ENCODE measurements at regions not wholly inside any gene's neighbourhood (a gene's known extent, or its start where the extent isn't known, plus 50 kb on each side); places are given as distances from the start of the nearest gene placed in this dataset.

DNA sequence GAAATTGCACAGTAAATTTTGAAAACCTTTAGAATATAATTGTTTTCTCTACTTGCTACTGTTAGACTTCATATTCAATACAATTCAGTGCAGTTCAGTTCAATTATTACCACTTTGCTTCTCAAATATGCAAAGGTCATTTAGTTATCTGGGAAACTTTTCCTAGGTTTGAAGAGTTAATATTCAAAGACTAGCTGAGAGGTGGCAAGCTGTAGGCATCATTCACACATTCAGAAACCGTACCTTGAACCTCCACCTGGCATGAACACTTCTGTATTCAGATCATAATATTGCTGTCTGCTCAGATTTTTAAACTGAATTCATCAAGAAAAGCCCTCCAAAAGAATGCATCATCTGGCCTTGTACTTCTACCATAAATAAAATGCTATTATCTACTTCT is 162.1 kb upstream of the PCSK5 start:
- TF ChIP-seq, protein P1, sequence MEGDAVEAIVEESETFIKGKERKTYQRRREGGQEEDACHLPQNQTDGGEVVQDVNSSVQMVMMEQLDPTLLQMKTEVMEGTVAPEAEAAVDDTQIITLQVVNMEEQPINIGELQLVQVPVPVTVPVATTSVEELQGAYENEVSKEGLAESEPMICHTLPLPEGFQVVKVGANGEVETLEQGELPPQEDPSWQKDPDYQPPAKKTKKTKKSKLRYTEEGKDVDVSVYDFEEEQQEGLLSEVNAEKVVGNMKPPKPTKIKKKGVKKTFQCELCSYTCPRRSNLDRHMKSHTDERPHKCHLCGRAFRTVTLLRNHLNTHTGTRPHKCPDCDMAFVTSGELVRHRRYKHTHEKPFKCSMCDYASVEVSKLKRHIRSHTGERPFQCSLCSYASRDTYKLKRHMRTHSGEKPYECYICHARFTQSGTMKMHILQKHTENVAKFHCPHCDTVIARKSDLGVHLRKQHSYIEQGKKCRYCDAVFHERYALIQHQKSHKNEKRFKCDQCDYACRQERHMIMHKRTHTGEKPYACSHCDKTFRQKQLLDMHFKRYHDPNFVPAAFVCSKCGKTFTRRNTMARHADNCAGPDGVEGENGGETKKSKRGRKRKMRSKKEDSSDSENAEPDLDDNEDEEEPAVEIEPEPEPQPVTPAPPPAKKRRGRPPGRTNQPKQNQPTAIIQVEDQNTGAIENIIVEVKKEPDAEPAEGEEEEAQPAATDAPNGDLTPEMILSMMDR (IDR thresholded peaks at IDR 0.05) = no peak
- Mint-ChIP-seq H3K4me1 (no peaks in the 10 kb centered on the region), H3K4me3 (no peak overlapping the region), H3K36me3 (ENCODE audit: low read depth) (no peaks in the 10 kb centered on the region), H3K9me3 (peaks cover 3% of the 10 kb centered on the region), H3K27me3 (ENCODE audit: low read depth, poor library complexity) (peaks cover 5% of the 10 kb centered on the region), H3K27ac (no peak overlapping the region)
- DNase-seq = no peak

- DNase-seq = no peak
- TF ChIP-seq, protein P1 (IDR thresholded peaks at IDR 0.05) = no peak
- Mint-ChIP-seq H3K36me3 (ENCODE audit: low read depth) (no peaks in the 10 kb centered on the region), H3K27ac (no peak overlapping the region), H3K27me3 (ENCODE audit: low read depth, poor library complexity) (peaks cover 1% of the 10 kb centered on the region), H3K9me3 (no peaks in the 10 kb centered on the region), H3K4me3 (no peak overlapping the region), H3K4me1 (peaks cover 3% of the 10 kb centered on the region)
Measured at GRCh38 chr9:75734802-75735201, 155.7 kb upstream of the PCSK5 start.

DNA sequence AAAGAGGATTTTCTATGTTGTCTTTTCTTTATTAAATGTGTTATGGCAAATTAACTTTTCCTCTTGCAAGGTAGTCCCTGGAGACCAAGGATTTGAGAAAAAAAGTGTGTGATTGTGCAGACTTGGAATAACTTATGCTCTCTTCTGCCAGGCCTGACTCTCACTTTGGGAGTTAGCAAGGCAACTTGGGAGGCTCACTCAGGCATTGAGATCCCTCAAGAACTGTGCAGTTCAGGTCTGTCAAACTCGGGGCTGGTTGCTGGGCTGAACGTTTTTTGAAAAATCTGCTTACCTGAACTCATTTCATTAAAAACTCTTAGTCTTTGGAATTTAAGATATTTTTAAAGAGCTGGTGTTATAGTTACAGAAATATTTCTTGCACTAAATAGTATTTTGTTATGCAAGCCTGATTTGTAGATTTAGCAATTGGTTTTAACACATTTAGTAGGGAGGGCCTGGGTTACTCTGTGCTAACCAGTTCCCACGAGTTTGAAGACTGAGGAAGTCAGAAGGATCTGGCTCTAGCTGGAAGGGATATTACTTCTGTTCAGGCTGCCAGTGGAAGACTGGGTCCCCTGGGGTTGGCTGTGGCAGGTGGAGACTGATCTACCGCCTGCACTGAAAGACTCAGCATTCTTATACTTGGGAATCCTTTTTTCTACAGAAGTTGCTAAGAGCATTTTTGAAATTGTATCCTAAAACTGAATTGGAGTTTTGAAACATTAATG is 150.4 kb upstream of the PCSK5 start:
- peaks cover 4% of the 10 kb centered on the region for H3K27me3 Mint-ChIP-seq (ENCODE audit: low read depth, poor library complexity)
- no peaks in the 10 kb centered on the region for H3K36me3 Mint-ChIP-seq (ENCODE audit: low read depth)
- no peak overlapping the region for H3K4me3 Mint-ChIP-seq
- DNase-seq = no peak
- TF ChIP-seq, protein P1 (IDR thresholded peaks at IDR 0.05) = no peak
- peak overlapping the region; percentile 56 for H3K27ac Mint-ChIP-seq
- H3K9me3 Mint-ChIP-seq = peaks cover 14% of the 10 kb centered on the region
- peaks cover 9% of the 10 kb centered on the region for H3K4me1 Mint-ChIP-seq

DNA sequence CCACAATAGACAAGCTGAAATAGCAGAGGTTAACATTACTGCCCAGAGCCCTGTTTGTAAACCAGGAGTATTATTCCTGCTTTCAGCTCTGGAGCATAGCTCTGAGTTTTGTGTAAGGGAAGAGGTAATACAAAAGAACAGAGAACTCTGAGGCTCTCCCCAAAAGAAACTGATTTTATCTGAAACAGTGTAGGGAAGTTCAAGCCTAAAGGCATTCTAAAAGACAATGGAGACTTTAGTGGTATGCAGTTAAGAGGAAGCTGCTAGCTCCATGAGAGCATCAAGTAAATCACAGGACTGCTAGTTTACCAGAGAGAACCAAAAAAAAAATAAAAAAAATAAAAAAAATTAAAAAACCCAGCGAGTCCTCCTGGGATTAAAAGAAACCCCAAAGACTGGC is 146.6 kb upstream of the PCSK5 start:
- Mint-ChIP-seq H3K9me3 (peaks cover 17% of the 10 kb centered on the region), H3K4me3 (no peak overlapping the region), H3K27ac (no peak overlapping the region), H3K27me3 (ENCODE audit: low read depth, poor library complexity) (peaks cover 4% of the 10 kb centered on the region), H3K36me3 (ENCODE audit: low read depth) (no peaks in the 10 kb centered on the region), H3K4me1 (peaks cover 9% of the 10 kb centered on the region)
- DNase-seq = no peak
- TF ChIP-seq, protein P1 (IDR thresholded peaks at IDR 0.05) = no peak

DNA sequence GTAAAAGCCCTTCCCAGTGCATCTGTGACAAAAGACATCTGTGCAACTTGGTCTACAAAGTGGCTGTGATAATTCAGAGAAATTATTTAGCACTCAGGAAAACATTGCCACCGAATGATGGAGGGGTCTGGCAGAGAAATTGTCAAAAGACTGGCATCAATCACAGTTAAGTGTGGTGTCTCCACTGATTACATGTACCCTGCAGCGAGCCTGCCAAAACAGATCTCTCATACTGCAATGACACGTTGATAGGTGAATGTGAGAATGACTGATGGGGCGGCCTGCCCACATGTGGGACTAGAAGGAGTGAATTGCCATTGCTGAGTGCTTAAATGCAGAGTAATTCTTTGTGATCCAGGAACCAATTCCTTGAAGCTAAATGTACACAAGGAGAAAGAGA is 136.4 kb upstream of the PCSK5 start:
- DNase-seq = no peak
- Mint-ChIP-seq H3K27me3 (ENCODE audit: low read depth, poor library complexity) (no peaks in the 10 kb centered on the region), H3K27ac (no peak overlapping the region), H3K4me3 (no peak overlapping the region), H3K9me3 (peaks cover 18% of the 10 kb centered on the region), H3K4me1 (peaks cover 5% of the 10 kb centered on the region), H3K36me3 (ENCODE audit: low read depth) (no peaks in the 10 kb centered on the region)
- TF ChIP-seq, protein P1 (IDR thresholded peaks at IDR 0.05) = no peak

GRCh38 chr9:75775166-75775565 is 115.3 kb upstream of the PCSK5 start:
- peaks cover 5% of the 10 kb centered on the region for H3K36me3 Mint-ChIP-seq (ENCODE audit: low read depth)
- H3K27me3 Mint-ChIP-seq (ENCODE audit: low read depth, poor library complexity) = peaks cover 5% of the 10 kb centered on the region
- TF ChIP-seq, protein P1 (IDR thresholded peaks at IDR 0.05) = no peak
- H3K4me1 Mint-ChIP-seq = no peaks in the 10 kb centered on the region
- H3K27ac Mint-ChIP-seq = no peak overlapping the region
- no peak overlapping the region for H3K4me3 Mint-ChIP-seq
- DNase-seq = no peak
- peaks cover 19% of the 10 kb centered on the region for H3K9me3 Mint-ChIP-seq

Data from nephron progenitor cell (in vitro differentiated cells).